RWPE2 (cell line): ENCODE measurements at regions not wholly inside any gene's neighbourhood (a gene's known extent, or its start where the extent isn't known, plus 50 kb on each side); places are given as distances from the start of the nearest gene placed in this dataset.
"Not testable (repeated sequence)": the region's sequence is repeated elsewhere in the genome, so short reads cannot be mapped to it uniquely, and the experiment has no call there.

Experiments used
- ATAC-seq: fragments of 200-7000 bp; cut with Tn5 transposase; 3 replicates; pipeline ENCODE4 v1.9.1; 2021; ENCODE audit warnings: low read depth
- DNase-seq: peaks from one replicate; pipeline ENCODE4 v3.0.0-alpha.2; 2020; ENCODE audit warnings: low spot score
- H3K27ac ChIP-seq: fragments of 450-650 bp; 2 replicates; pipeline ENCODE4 v1.5.1; 2017; ENCODE audit warnings: mild to moderate bottlenecking; ENCODE audit not compliant: poor library complexity, severe bottlenecking
- H3K27me3 ChIP-seq: fragments of 250-450 bp; sonication (Bioruptor Pico); 2 replicates; pipeline ENCODE4 v1.5.1; 2021; ENCODE audit warnings: mild to moderate bottlenecking, moderate library complexity; ENCODE audit not compliant: insufficient read depth, poor library complexity, severe bottlenecking
- H3K36me3 ChIP-seq: fragments of 250-450 bp; sonication (Bioruptor Pico); 2 replicates; pipeline ENCODE4 v1.5.1; 2020; ENCODE audit warnings: low read depth, mild to moderate bottlenecking, moderate library complexity
- H3K4me1 ChIP-seq: fragments of 250-450 bp; sonication (Bioruptor Pico); 2 replicates; pipeline ENCODE4 v1.5.1; 2021; ENCODE audit warnings: mild to moderate bottlenecking, moderate library complexity; ENCODE audit not compliant: insufficient read depth, poor library complexity, severe bottlenecking
- H3K4me3 ChIP-seq: fragments of 250-450 bp; sonication (Bioruptor Pico); 2 replicates; pipeline ENCODE4 v1.5.1; 2021; ENCODE audit warnings: mild to moderate bottlenecking, moderate library complexity; ENCODE audit not compliant: severe bottlenecking
- H3K9me3 ChIP-seq: fragments of 250-450 bp; sonication (Bioruptor Pico); 2 replicates; pipeline ENCODE4 v1.5.1; 2021; ENCODE audit warnings: mild to moderate bottlenecking, moderate library complexity; ENCODE audit not compliant: severe bottlenecking
- CTCF ChIP-seq: fragments of 450-650 bp; IDR thresholded peaks from one replicate; pipeline ENCODE4 v1.5.1; 2017; ENCODE audit warnings: mild to moderate bottlenecking, moderate library complexity; ENCODE audit not compliant: poor library complexity, severe bottlenecking

- DNase-seq: no peak
- no peak for ATAC-seq
- no peaks in the 10 kb centered on the region for H3K4me1 ChIP-seq
- H3K9me3 ChIP-seq: no peaks in the 10 kb centered on the region
- no peak for TF ChIP-seq CTCF
- H3K27ac ChIP-seq: no peak overlapping the region
- H3K4me3 ChIP-seq: no peak overlapping the region
- H3K27me3 ChIP-seq: no peaks in the 10 kb centered on the region
- H3K36me3 ChIP-seq: no peaks in the 10 kb centered on the region
Observed at GRCh38 chr17:70588003-70588402, 418.7 kb downstream of the KCNJ2 start.

- no peak for TF ChIP-seq CTCF
- Histone ChIP-seq H3K27ac (no peak overlapping the region), H3K9me3 (no peaks in the 10 kb centered on the region), H3K27me3 (no peaks in the 10 kb centered on the region), H3K4me3 (no peak overlapping the region), H3K36me3 (no peaks in the 10 kb centered on the region), H3K4me1 (peaks cover 11% of the 10 kb centered on the region)
- ATAC-seq (no peak), DNase-seq (no peak)
Observed at GRCh38 chr17:70597774-70598173, 428.4 kb downstream of the KCNJ2 start.

GRCh38 chr17:70599198-70599597 lies 429.9 kb downstream of the KCNJ2 start:
- H3K27me3 ChIP-seq: no peaks in the 10 kb centered on the region
- H3K9me3 ChIP-seq: no peaks in the 10 kb centered on the region
- peaks cover 11% of the 10 kb centered on the region for H3K4me1 ChIP-seq
- no peak overlapping the region for H3K27ac ChIP-seq
- TF ChIP-seq CTCF: no peak
- H3K36me3 ChIP-seq: no peaks in the 10 kb centered on the region
- no peak for ATAC-seq
- no peak for DNase-seq
- no peak overlapping the region for H3K4me3 ChIP-seq

- not testable (repeated sequence) for ATAC-seq, H3K9me3 ChIP-seq, H3K4me3 ChIP-seq, DNase-seq, H3K27me3 ChIP-seq, H3K27ac ChIP-seq, H3K36me3 ChIP-seq
- H3K4me1 ChIP-seq: peaks cover 11% of the 10 kb centered on the region
Observed at GRCh38 chr17:70599945-70600344, 430.6 kb downstream of the KCNJ2 start.

- DNase-seq (no peak), ATAC-seq (no peak)
- Histone ChIP-seq H3K36me3 (no peaks in the 10 kb centered on the region), H3K4me3 (no peak overlapping the region), H3K27ac (no peak overlapping the region), H3K27me3 (peaks cover 4% of the 10 kb centered on the region), H3K4me1 (peaks cover 2% of the 10 kb centered on the region), H3K9me3 (no peaks in the 10 kb centered on the region)
- no peak for TF ChIP-seq CTCF
Observed at GRCh38 chr17:70603226-70603625, 433.9 kb downstream of the KCNJ2 start.
